Stimulated activated CD4-positive, alpha-beta T cell treated with anti-CD3 and anti-CD28 coated beads, Interleukin-2, amount 100 ng/mL, for 48 hours (primary cell): ENCODE measurements at regions not wholly inside any gene's neighbourhood (a gene's known extent, or its start where the extent isn't known, plus 50 kb on each side); places are given as distances from the start of the nearest gene placed in this dataset.
"Not testable (repeated sequence)": the region's sequence is repeated elsewhere in the genome, so short reads cannot be mapped to it uniquely, and the experiment has no call there.

Experiments used
- DNase-seq, 2 donors: peaks; one replicate each; pipeline ENCODE4 v3.0.0-alpha.2; 2020

GRCh38 chr2:109669731-109670130 lies 55.6 kb downstream of the SOWAHC start:
- DNase-seq, result no peak

- DNase-seq, result no peak
Observed at GRCh38 chr2:109670556-109671411, 56.6 kb downstream of the SOWAHC start.

GRCh38 chr2:109674894-109675534 lies 60.9 kb downstream of the SOWAHC start:
- no peak for DNase-seq

- DNase-seq, result no peak
Observed at GRCh38 chr2:109675666-109676345, 61.6 kb downstream of the SOWAHC start.

- no peak for DNase-seq
Observed at GRCh38 chr2:109676346-109676902, 62.3 kb downstream of the SOWAHC start.

GRCh38 chr2:109677121-109677731 lies 63.1 kb downstream of the SOWAHC start:
- DNase-seq, result not testable (repeated sequence)

GRCh38 chr2:109677835-109678580 lies 63.8 kb downstream of the SOWAHC start:
- no peak for DNase-seq

- DNase-seq, result not testable (repeated sequence)
Observed at GRCh38 chr2:109678724-109679201, 64.6 kb downstream of the SOWAHC start.

GRCh38 chr2:109679225-109679624 lies 65.1 kb downstream of the SOWAHC start:
- DNase-seq, result no peak

GRCh38 chr2:109679626-109680025 lies 65.5 kb downstream of the SOWAHC start:
- DNase-seq, result no peak

GRCh38 chr2:109680523-109681297 lies 66.5 kb downstream of the SOWAHC start:
- no peak for DNase-seq

- DNase-seq, result no peak
Observed at GRCh38 chr2:109681633-109682380, 67.6 kb downstream of the SOWAHC start.

GRCh38 chr2:109683452-109683851 lies 69.3 kb downstream of the SOWAHC start:
- DNase-seq, result no peak

- DNase-seq, result no peak
Observed at GRCh38 chr2:109685453-109685852, 71.3 kb downstream of the SOWAHC start.

- no peak for DNase-seq
Observed at GRCh38 chr2:109686921-109687320, 72.8 kb downstream of the SOWAHC start.

- no peak for DNase-seq
Observed at GRCh38 chr2:109689182-109689930, 75.2 kb downstream of the SOWAHC start.

- no peak for DNase-seq
Observed at GRCh38 chr2:109689973-109690372, 75.8 kb downstream of the SOWAHC start.

- no peak for DNase-seq
Observed at GRCh38 chr2:109690457-109690821, 76.3 kb downstream of the SOWAHC start.

GRCh38 chr2:109690822-109691541 lies 76.8 kb downstream of the SOWAHC start:
- DNase-seq, result no peak
